ENCODE measurements at regions not wholly inside any gene's neighbourhood (a gene's known extent, or its start where the extent isn't known, plus 50 kb on each side); places are given as distances from the start of the nearest gene placed in this dataset.
A peak's percentile ranks its signal among the peaks of the same experiment; 100 is the strongest.

GRCh38 chr11:45458269-45458668 is 172.1 kb upstream of the SYT13 start:
- no peak overlapping the region for H3K27ac ChIP-seq (ENCODE audit: low read depth, low read length)
- H3K27me3 Mint-ChIP-seq (ENCODE audit: low read depth, unreplicated experiment) = peaks cover 85% of the 10 kb centered on the region

GRCh38 chr11:45457649-45458048 is 171.5 kb upstream of the SYT13 start:
- H3K36me3 Mint-ChIP-seq (ENCODE audit: low read depth, unreplicated experiment) = peaks cover 1% of the 10 kb centered on the region
- Histone ChIP-seq H3K4me3 (ENCODE audit: insufficient read depth, low read depth, low read length) (no peak overlapping the region), H3K9me3 (ENCODE audit: insufficient read depth, low read depth, low read length) (no peaks in the 10 kb centered on the region), H3K36me3 (ENCODE audit: insufficient read depth, low read length) (no peaks in the 10 kb centered on the region), H3K27ac (ENCODE audit: low read depth, low read length) (no peak overlapping the region), H3K9ac (ENCODE audit: low read length) (no peak overlapping the region), H3K4me1 (ENCODE audit: insufficient read depth, low read length) (no peaks in the 10 kb centered on the region), H3K4me2 (ENCODE audit: low read length) (no peak overlapping the region), H3K27me3 (ENCODE audit: insufficient read depth, low read length) (peaks cover 9% of the 10 kb centered on the region), H3K79me2 (ENCODE audit: insufficient read depth, low read length) (no peaks in the 10 kb centered on the region), H4K20me1 (ENCODE audit: insufficient read depth, low read length) (no peaks in the 10 kb centered on the region), H2AFZ (ENCODE audit: low read depth, low read length) (no peak overlapping the region)
- TF ChIP-seq CTCF (IDR thresholded peaks at IDR 0.05; ENCODE audit: insufficient read depth, low read depth, low read length) (no peak), EZH2 (IDR thresholded peaks at IDR 0.05; ENCODE audit: insufficient read depth, low read length) (no peak)
- H3K9me3 Mint-ChIP-seq (ENCODE audit: unreplicated experiment) = no peaks in the 10 kb centered on the region
- FAIRE-seq (no peak), DNase-seq (ENCODE audit: low read depth) (peak; percentile 51)
- peaks cover 79% of the 10 kb centered on the region for H3K27me3 Mint-ChIP-seq (ENCODE audit: low read depth, unreplicated experiment)
- no peak overlapping the region for H3K27ac Mint-ChIP-seq (ENCODE audit: unreplicated experiment)
- peaks cover 2% of the 10 kb centered on the region for H3K4me1 Mint-ChIP-seq (ENCODE audit: low read depth, unreplicated experiment)
- H3K4me3 Mint-ChIP-seq (ENCODE audit: unreplicated experiment) = no peak overlapping the region

More at GRCh38 chr11:45458269-45458668, 172.1 kb upstream of the SYT13 start:
- H3K9ac ChIP-seq (ENCODE audit: low read length) = no peak overlapping the region
- no peaks in the 10 kb centered on the region for H3K79me2 ChIP-seq (ENCODE audit: insufficient read depth, low read length)
- H3K36me3 Mint-ChIP-seq (ENCODE audit: low read depth, unreplicated experiment) = peaks cover 1% of the 10 kb centered on the region
- H3K36me3 ChIP-seq (ENCODE audit: insufficient read depth, low read length) = no peaks in the 10 kb centered on the region
- peaks cover 5% of the 10 kb centered on the region for H3K27me3 ChIP-seq (ENCODE audit: insufficient read depth, low read length)
- H3K27ac Mint-ChIP-seq (ENCODE audit: unreplicated experiment) = no peak overlapping the region
- no peak overlapping the region for H2AFZ ChIP-seq (ENCODE audit: low read depth, low read length)
- no peak overlapping the region for H3K4me3 Mint-ChIP-seq (ENCODE audit: unreplicated experiment)
- DNase-seq (ENCODE audit: low read depth) (no peak), FAIRE-seq (no peak)
- peaks cover 2% of the 10 kb centered on the region for H3K4me1 Mint-ChIP-seq (ENCODE audit: low read depth, unreplicated experiment)
- H3K4me1 ChIP-seq (ENCODE audit: insufficient read depth, low read length) = no peaks in the 10 kb centered on the region
- no peak overlapping the region for H3K4me2 ChIP-seq (ENCODE audit: low read length)
- TF ChIP-seq EZH2 (IDR thresholded peaks at IDR 0.05; ENCODE audit: insufficient read depth, low read length) = no peak
- no peak for TF ChIP-seq CTCF (IDR thresholded peaks at IDR 0.05; ENCODE audit: insufficient read depth, low read depth, low read length)
- no peaks in the 10 kb centered on the region for H3K9me3 ChIP-seq (ENCODE audit: insufficient read depth, low read depth, low read length)
- no peaks in the 10 kb centered on the region for H3K9me3 Mint-ChIP-seq (ENCODE audit: unreplicated experiment)
- no peaks in the 10 kb centered on the region for H4K20me1 ChIP-seq (ENCODE audit: insufficient read depth, low read length)
- no peak overlapping the region for H3K4me3 ChIP-seq (ENCODE audit: insufficient read depth, low read depth, low read length)

DNA sequence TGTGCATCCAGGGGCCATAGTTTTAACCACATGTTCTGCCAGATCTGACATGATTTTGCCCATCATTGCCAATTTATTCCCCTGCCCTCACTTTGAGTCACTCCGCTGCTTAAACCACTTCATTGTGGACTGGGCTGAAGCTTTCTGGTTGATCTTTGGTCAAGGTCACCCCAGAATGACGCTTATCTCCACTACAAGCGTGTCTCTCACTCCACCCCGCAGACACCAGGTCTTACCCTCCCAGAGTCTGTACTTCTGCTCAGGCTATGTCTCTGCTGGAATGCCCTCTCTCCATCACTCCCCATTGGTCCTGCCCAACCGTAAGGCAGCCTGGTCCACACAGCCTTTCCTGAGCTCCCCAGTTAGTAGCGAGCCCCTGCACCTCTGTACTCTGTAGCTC is 170.5 kb upstream of the SYT13 start:
- peaks cover 9% of the 10 kb centered on the region for H3K27me3 ChIP-seq (ENCODE audit: insufficient read depth, low read length)
- H4K20me1 ChIP-seq (ENCODE audit: insufficient read depth, low read length) = no peaks in the 10 kb centered on the region
- H3K27ac ChIP-seq (ENCODE audit: low read depth, low read length) = no peak overlapping the region
- no peaks in the 10 kb centered on the region for H3K4me1 ChIP-seq (ENCODE audit: insufficient read depth, low read length)
- Mint-ChIP-seq H3K4me3 (ENCODE audit: unreplicated experiment) (no peak overlapping the region), H3K27ac (ENCODE audit: unreplicated experiment) (no peak overlapping the region), H3K4me1 (ENCODE audit: low read depth, unreplicated experiment) (peaks cover 2% of the 10 kb centered on the region), H3K27me3 (ENCODE audit: low read depth, unreplicated experiment) (peaks cover 73% of the 10 kb centered on the region), H3K36me3 (ENCODE audit: low read depth, unreplicated experiment) (peaks cover 1% of the 10 kb centered on the region), H3K9me3 (ENCODE audit: unreplicated experiment) (no peaks in the 10 kb centered on the region)
- H3K79me2 ChIP-seq (ENCODE audit: insufficient read depth, low read length) = no peaks in the 10 kb centered on the region
- H2AFZ ChIP-seq (ENCODE audit: low read depth, low read length) = no peak overlapping the region
- no peaks in the 10 kb centered on the region for H3K36me3 ChIP-seq (ENCODE audit: insufficient read depth, low read length)
- FAIRE-seq (no peak), DNase-seq (ENCODE audit: low read depth) (no peak)
- H3K4me2 ChIP-seq (ENCODE audit: low read length) = no peak overlapping the region
- no peak for TF ChIP-seq EZH2 (IDR thresholded peaks at IDR 0.05; ENCODE audit: insufficient read depth, low read length)
- H3K4me3 ChIP-seq (ENCODE audit: insufficient read depth, low read depth, low read length) = no peak overlapping the region
- H3K9ac ChIP-seq (ENCODE audit: low read length) = no peak overlapping the region
- H3K9me3 ChIP-seq (ENCODE audit: insufficient read depth, low read depth, low read length) = no peaks in the 10 kb centered on the region
